Ishikawa (cell line): ENCODE measurements at regions not wholly inside any gene's neighbourhood (a gene's known extent, or its start where the extent isn't known, plus 50 kb on each side); places are given as distances from the start of the nearest gene placed in this dataset.

ENCODE experiments used
- CREB1 ChIP-seq: IDR thresholded peaks from 2 replicates; pipeline ENCODE4 v1.6.1; 2012; ENCODE audit warnings: low read depth
- EGR1 ChIP-seq: IDR thresholded peaks from 2 replicates; pipeline ENCODE4 v1.6.1; 2012
- EP300 ChIP-seq: IDR thresholded peaks from 2 replicates; pipeline ENCODE4 v1.6.1; 2012; ENCODE audit warnings: borderline replicate concordance
- MAX ChIP-seq: IDR thresholded peaks from 2 replicates; pipeline ENCODE4 v1.6.1; 2012
- NFIC ChIP-seq: IDR thresholded peaks from 2 replicates; pipeline ENCODE4 v1.6.1; 2012
- RAD21 ChIP-seq: IDR thresholded peaks from 2 replicates; pipeline ENCODE4 v1.6.1; 2012; ENCODE audit warnings: low read depth
- TAF1 ChIP-seq: IDR thresholded peaks from 2 replicates; pipeline ENCODE4 v1.6.1; 2012; ENCODE audit warnings: low read depth, mild to moderate bottlenecking
- TCF12 ChIP-seq: IDR thresholded peaks from 2 replicates; pipeline ENCODE4 v1.6.1; 2012; ENCODE audit warnings: low read depth
- USF1 ChIP-seq: IDR thresholded peaks from 2 replicates; pipeline ENCODE4 v1.6.1; 2012
- ZBTB7A ChIP-seq: IDR thresholded peaks from 2 replicates; pipeline ENCODE4 v1.6.1; 2012; ENCODE audit warnings: low read depth

DNA sequence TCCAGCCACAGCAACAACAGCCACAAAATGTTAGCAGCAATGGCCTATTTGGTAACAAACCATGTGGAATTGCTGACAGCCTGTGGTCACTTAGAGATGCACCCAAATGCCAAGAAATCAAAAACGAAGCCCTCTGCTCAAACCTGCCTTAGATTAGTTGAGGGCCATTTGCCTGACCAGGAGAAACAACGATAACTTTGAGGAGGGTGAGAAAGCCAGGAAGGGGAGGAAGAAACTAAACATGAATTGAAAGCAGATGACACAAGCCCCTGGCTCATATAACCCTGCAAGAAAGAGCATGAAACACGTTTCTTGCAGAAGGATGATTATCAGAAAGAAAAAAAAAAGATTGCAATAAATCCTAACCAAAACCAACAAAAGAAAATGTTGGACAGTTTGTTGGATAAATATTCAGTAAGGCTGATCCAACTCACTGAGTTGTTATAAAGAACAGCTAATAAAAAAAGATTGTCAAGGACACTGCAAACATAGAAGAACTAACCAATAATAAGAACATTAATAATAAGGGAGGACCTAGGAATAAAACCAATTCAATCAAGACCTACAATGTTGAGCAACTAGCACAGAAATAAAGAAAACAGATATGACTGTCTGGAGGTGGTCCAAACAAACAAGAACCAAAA lies 140.5 kb upstream of the SLC30A5 start:
- no peak for TF ChIP-seq USF1
- no peak for TF ChIP-seq EGR1
- no peak for TF ChIP-seq TAF1
- no peak for TF ChIP-seq ZBTB7A
- TF ChIP-seq CREB1, result no peak
- no peak for TF ChIP-seq RAD21
- no peak for TF ChIP-seq MAX
- no peak for TF ChIP-seq EP300
- TF ChIP-seq NFIC, result no peak
- TF ChIP-seq TCF12, result no peak
